ENCODE measurements at regions not wholly inside any gene's neighbourhood (a gene's known extent, or its start where the extent isn't known, plus 50 kb on each side); places are given as distances from the start of the nearest gene placed in this dataset.

- H3K4me1 ChIP-seq (ENCODE audit: insufficient read depth), result no peaks in the 10 kb centered on the region
Observed at GRCh38 chr7:53437336-53437735, 401.9 kb downstream of the POM121L12 start.

GRCh38 chr7:53446170-53446569 is 410.7 kb downstream of the POM121L12 start:
- H3K9me3 ChIP-seq, result no peaks in the 10 kb centered on the region
- intact Hi-C loops (cut with DNase I), result no loop called here
- DNase-seq, result no peak
- no peak overlapping the region for H3K4me3 ChIP-seq
- H3K27ac ChIP-seq, result peak overlapping the region in 1 of 2 donors; percentile 11
- H3K4me1 ChIP-seq (ENCODE audit: insufficient read depth), result no peaks in the 10 kb centered on the region
- WGBS, 3 donors, result 6 to 34% (median 9%) methylated on average over 3 of the region's 3 CpGs
- H3K36me3 ChIP-seq, result no peaks in the 10 kb centered on the region
- TF ChIP-seq POLR2A (IDR thresholded peaks at IDR 0.05), result no peak
- no peak for TF ChIP-seq CTCF (IDR thresholded peaks at IDR 0.05)
- no peak for TF ChIP-seq EP300 (IDR thresholded peaks at IDR 0.05)
- no peaks in the 10 kb centered on the region for H3K27me3 ChIP-seq

More at GRCh38 chr7:53437336-53437735, 401.9 kb downstream of the POM121L12 start:
- Histone ChIP-seq H3K27me3 (no peaks in the 10 kb centered on the region), H3K36me3 (no peaks in the 10 kb centered on the region), H3K27ac (no peak overlapping the region), H3K9me3 (no peaks in the 10 kb centered on the region), H3K4me3 (no peak overlapping the region)
- TF ChIP-seq POLR2A (IDR thresholded peaks at IDR 0.05) (no peak), EP300 (IDR thresholded peaks at IDR 0.05) (no peak), CTCF (IDR thresholded peaks at IDR 0.05) (no peak)
- intact Hi-C loops (cut with DNase I), result no loop called here
- no peak for DNase-seq
- WGBS, 3 donors, result 85 to 91% (median 88%) methylated on average over 4 of the region's 4 CpGs

GRCh38 chr7:53458636-53459035 is 423.2 kb downstream of the POM121L12 start:
- Histone ChIP-seq H3K9me3 (no peaks in the 10 kb centered on the region), H3K4me1 (ENCODE audit: insufficient read depth) (no peaks in the 10 kb centered on the region), H3K27ac (no peak overlapping the region), H3K4me3 (no peak overlapping the region), H3K27me3 (no peaks in the 10 kb centered on the region), H3K36me3 (no peaks in the 10 kb centered on the region)
- 79 to 84% (median 84%) methylated on average over 3 of the region's 3 CpGs for WGBS, 3 donors
- intact Hi-C loops (cut with DNase I), result no loop called here
- TF ChIP-seq CTCF (IDR thresholded peaks at IDR 0.05) (no peak), EP300 (IDR thresholded peaks at IDR 0.05) (no peak), POLR2A (IDR thresholded peaks at IDR 0.05) (no peak)
- DNase-seq, result no peak

- no peak overlapping the region for H3K27ac ChIP-seq
- intact Hi-C loops (cut with DNase I), result no loop called here
- no peaks in the 10 kb centered on the region for H3K4me1 ChIP-seq (ENCODE audit: insufficient read depth)
- WGBS, 3 donors, result 22 to 50% (median 36%) methylated on average over 2 of the region's 2 CpGs
- TF ChIP-seq EP300 (IDR thresholded peaks at IDR 0.05) (no peak), CTCF (IDR thresholded peaks at IDR 0.05) (no peak), POLR2A (IDR thresholded peaks at IDR 0.05) (no peak)
- H3K27me3 ChIP-seq, result no peaks in the 10 kb centered on the region
- H3K9me3 ChIP-seq, result no peaks in the 10 kb centered on the region
- H3K36me3 ChIP-seq, result no peaks in the 10 kb centered on the region
- no peak for DNase-seq
- no peak overlapping the region for H3K4me3 ChIP-seq
Observed at GRCh38 chr7:53466371-53466770, 430.9 kb downstream of the POM121L12 start.
